ENCODE measurements at regions not wholly inside any gene's neighbourhood (a gene's known extent, or its start where the extent isn't known, plus 50 kb on each side); places are given as distances from the start of the nearest gene placed in this dataset.

GRCh38 chr5:143671674-143672569 lies 140.0 kb upstream of the HMHB1 start:
- DNase-seq (ENCODE audit: low read depth in 4 of 4, low spot score in 3 of 4), result no peak

- DNase-seq (ENCODE audit: low read depth in 4 of 4, low spot score in 3 of 4), result no peak
Measured at GRCh38 chr5:143671021-143671420, 140.9 kb upstream of the HMHB1 start.

- DNase-seq (ENCODE audit: low read depth in 4 of 4, low spot score in 3 of 4), result no peak
Measured at GRCh38 chr5:143665866-143666265, 146.1 kb upstream of the HMHB1 start.

- no peak for DNase-seq (ENCODE audit: low read depth in 4 of 4, low spot score in 3 of 4)
Measured at GRCh38 chr5:143664623-143665022, 147.3 kb upstream of the HMHB1 start.

- no peak for DNase-seq (ENCODE audit: low read depth in 4 of 4, low spot score in 3 of 4)
Measured at GRCh38 chr5:143663872-143664271, 148.1 kb upstream of the HMHB1 start.

- DNase-seq (ENCODE audit: low read depth in 4 of 4, low spot score in 3 of 4), result no peak
Measured at GRCh38 chr5:143662020-143662419, 149.9 kb upstream of the HMHB1 start.

GRCh38 chr5:143660625-143661024 lies 151.3 kb upstream of the HMHB1 start:
- no peak for DNase-seq (ENCODE audit: low read depth in 4 of 4, low spot score in 3 of 4)

GRCh38 chr5:143659599-143660238 lies 152.2 kb upstream of the HMHB1 start:
- DNase-seq (ENCODE audit: low read depth in 4 of 4, low spot score in 3 of 4), result no peak

GRCh38 chr5:143658956-143659355 lies 153.0 kb upstream of the HMHB1 start:
- DNase-seq (ENCODE audit: low read depth in 4 of 4, low spot score in 3 of 4), result no peak

- DNase-seq (ENCODE audit: low read depth in 4 of 4, low spot score in 3 of 4), result peak in 1 of 4 donors; percentile 28
Measured at GRCh38 chr5:143657647-143658285, 154.2 kb upstream of the HMHB1 start.

GRCh38 chr5:143653766-143654282 lies 158.1 kb upstream of the HMHB1 start:
- no peak for DNase-seq (ENCODE audit: low read depth in 4 of 4, low spot score in 3 of 4)

GRCh38 chr5:143653256-143653655 lies 158.7 kb upstream of the HMHB1 start:
- DNase-seq (ENCODE audit: low read depth in 4 of 4, low spot score in 3 of 4), result no peak

GRCh38 chr5:143652108-143652700 lies 159.8 kb upstream of the HMHB1 start:
- no peak for DNase-seq (ENCODE audit: low read depth in 4 of 4, low spot score in 3 of 4)

- no peak for DNase-seq (ENCODE audit: low read depth in 4 of 4, low spot score in 3 of 4)
Measured at GRCh38 chr5:143649937-143650621, 161.9 kb upstream of the HMHB1 start.

- no peak for DNase-seq (ENCODE audit: low read depth in 4 of 4, low spot score in 3 of 4)
Measured at GRCh38 chr5:143648696-143649095, 163.3 kb upstream of the HMHB1 start.

- DNase-seq (ENCODE audit: low read depth in 4 of 4, low spot score in 3 of 4), result no peak
Measured at GRCh38 chr5:143646961-143647360, 165.0 kb upstream of the HMHB1 start.

GRCh38 chr5:143645356-143645755 lies 166.6 kb upstream of the HMHB1 start:
- DNase-seq (ENCODE audit: low read depth in 4 of 4, low spot score in 3 of 4), result no peak

- DNase-seq (ENCODE audit: low read depth in 4 of 4, low spot score in 3 of 4), result no peak
Measured at GRCh38 chr5:143644727-143645126, 167.2 kb upstream of the HMHB1 start.

GRCh38 chr5:143642791-143643190 lies 169.2 kb upstream of the HMHB1 start:
- no peak for DNase-seq (ENCODE audit: low read depth in 4 of 4, low spot score in 3 of 4)
